IMR-90 (cell line): ENCODE measurements at regions not wholly inside any gene's neighbourhood (a gene's known extent, or its start where the extent isn't known, plus 50 kb on each side); places are given as distances from the start of the nearest gene placed in this dataset.

Source experiments
- ATAC-seq: fragments of 200-7000 bp; cut with Tn5 transposase; 2 replicates; pipeline ENCODE4 v1.9.1; 2020; ENCODE audit warnings: low read depth, mild to moderate bottlenecking, moderate library complexity
- BruUV-seq: library from RNA; stranded (reverse); fragments of 400-500 nt; replicated peaks from 2 replicates; lab custom pipeline; 2021; lab: Mats Ljungman, UMichigan
- CTCF ChIA-PET: fragments of 300-600 bp; formaldehyde crosslinking; extraction: SDS; loops from one replicate; lab custom pipeline; 2021; ENCODE audit warnings: antibody characterized with exemption; lab: Yijun Ruan, JAX
- POLR2A ChIA-PET: fragments of 300-600 bp; sonication (Branson Sonifier 250); formaldehyde crosslinking; loops from one replicate; lab custom pipeline; 2022; ENCODE audit warnings: antibody characterized with exemption; ENCODE audit not compliant: unreplicated experiment; lab: Charles Lee
- DNase-seq: peaks from one replicate; pipeline ENCODE4 v3.0.0; 2013
- H2AFZ ChIP-seq: replicated peaks from 2 replicates; pipeline ENCODE3; 2013; ENCODE audit warnings: low read length, mild to moderate bottlenecking; ENCODE audit not compliant: poor library complexity
- H2AK5ac ChIP-seq: 2 replicates; pipeline ENCODE4 v1.6.1; 2013; ENCODE audit warnings: low read depth, low read length, inconsistent platforms
- H2AK9ac ChIP-seq: replicated peaks from 2 replicates; pipeline ENCODE3; 2013; ENCODE audit warnings: mild to moderate bottlenecking, low read depth, low read length, moderate library complexity; ENCODE audit not compliant: poor library complexity
- H2BK120ac ChIP-seq: 2 replicates; pipeline ENCODE4 v1.6.1; 2013; ENCODE audit warnings: low read depth, low read length, inconsistent platforms
- H2BK15ac ChIP-seq: 3 replicates; pipeline ENCODE4 v1.6.1; 2013; ENCODE audit warnings: low read depth, low read length, inconsistent platforms
- H2BK20ac ChIP-seq: 2 replicates; pipeline ENCODE4 v1.6.1; 2013; ENCODE audit warnings: low read depth, mild to moderate bottlenecking, inconsistent platforms, low read length, moderate library complexity
- H2BK5ac ChIP-seq: 2 replicates; pipeline ENCODE4 v1.6.1; 2013; ENCODE audit warnings: mild to moderate bottlenecking, low read depth, low read length, inconsistent platforms; ENCODE audit not compliant: poor library complexity, severe bottlenecking
- H3K14ac ChIP-seq: replicated peaks from 2 replicates; pipeline ENCODE4 v1.6.1; 2013; ENCODE audit warnings: low read depth, low read length, inconsistent platforms
- H3K18ac ChIP-seq: 2 replicates; pipeline ENCODE4 v1.6.1; 2013; ENCODE audit warnings: low read depth, low read length, control low read depth
- H3K23ac ChIP-seq: 2 replicates; pipeline ENCODE4 v1.6.1; 2013; ENCODE audit warnings: low read depth, low read length, inconsistent platforms
- H3K27ac ChIP-seq: 2 replicates; pipeline ENCODE4 v1.5.1; 2013; ENCODE audit warnings: mild to moderate bottlenecking, control low read depth, low read length; ENCODE audit not compliant: insufficient read depth
- H3K27me3 ChIP-seq: 2 replicates; pipeline ENCODE4 v1.6.1; 2013; ENCODE audit warnings: low read length; ENCODE audit not compliant: control insufficient read depth, insufficient read depth
- H3K36me3 ChIP-seq: 2 replicates; pipeline ENCODE4 v1.6.1; 2013; ENCODE audit warnings: low read length, mixed read lengths; ENCODE audit not compliant: control insufficient read depth, insufficient read depth
- H3K4ac ChIP-seq: 2 replicates; pipeline ENCODE4 v1.6.1; 2013; ENCODE audit warnings: low read depth, low read length, inconsistent platforms
- H3K4me1 ChIP-seq: 2 replicates; pipeline ENCODE4 v1.6.1; 2013; ENCODE audit warnings: low read length, mixed read lengths; ENCODE audit not compliant: control insufficient read depth, insufficient read depth
- H3K4me2 ChIP-seq: 2 replicates; pipeline ENCODE4 v1.6.1; 2013; ENCODE audit warnings: low read depth, mild to moderate bottlenecking, control low read depth, low read length, moderate library complexity
- H3K4me3 ChIP-seq: 2 replicates; pipeline ENCODE4 v1.5.1; 2013; ENCODE audit warnings: low read depth, mild to moderate bottlenecking, control low read depth, low read length, moderate library complexity; ENCODE audit not compliant: insufficient read depth
- H3K56ac ChIP-seq: 2 replicates; pipeline ENCODE4 v1.6.1; 2013; ENCODE audit warnings: low read length, inconsistent platforms; ENCODE audit not compliant: insufficient read depth; ENCODE audit errors: extremely low read depth
- H3K79me1 ChIP-seq, 2 experiments: 2 replicates each; pipeline ENCODE4 v1.6.1; 2013; ENCODE audit warnings: low read length in 2 of 2, inconsistent platforms in 1 of 2, low read depth in 1 of 2
- H3K9ac ChIP-seq: 2 replicates; pipeline ENCODE4 v1.6.1; 2013; ENCODE audit warnings: low read depth, low read length, control low read depth
- H3K9me1 ChIP-seq: 2 replicates; pipeline ENCODE4 v1.6.1; 2013; ENCODE audit warnings: low read length, inconsistent platforms; ENCODE audit not compliant: insufficient read depth
- H3K9me3 ChIP-seq: 2 replicates; pipeline ENCODE4 v1.6.1; 2013; ENCODE audit warnings: low read length; ENCODE audit not compliant: control insufficient read depth, insufficient read depth
- H4K20me1 ChIP-seq: 2 replicates; pipeline ENCODE4 v1.6.1; 2013; ENCODE audit warnings: low read length, inconsistent platforms; ENCODE audit not compliant: insufficient read depth
- H4K5ac ChIP-seq: 2 replicates; pipeline ENCODE4 v1.6.1; 2013; ENCODE audit warnings: mild to moderate bottlenecking, low read depth, low read length, control low read depth
- H4K8ac ChIP-seq, 2 experiments: 2 replicates each; pipeline ENCODE4 v1.6.1; 2013; ENCODE audit warnings: low read depth in 2 of 2, low read length in 2 of 2, control low read depth in 1 of 2, inconsistent platforms in 1 of 2
- H4K91ac ChIP-seq: 2 replicates; pipeline ENCODE4 v1.6.1; 2013; ENCODE audit warnings: low read depth, low read length, inconsistent platforms; ENCODE audit not compliant: insufficient read depth
- USF2 ChIP-seq: fragments of 150-350 bp; IDR thresholded peaks from 2 replicates; pipeline ENCODE4 v1.6.1; 2017; ENCODE audit warnings: mild to moderate bottlenecking, antibody characterized with exemption, low read length, low read depth
- WGBS, 2 experiments: methylation state at CpG; one replicate each; pipeline versions ENCODE4 v1.1.5 to v1.1.7; 2013; ENCODE audit warnings: missing lambda C conversion rate in 2 of 2; ENCODE audit not compliant: insufficient read length in 1 of 2; ENCODE audit errors: extremely low coverage in 2 of 2; 5-methylcytosine and 5-hydroxymethylcytosine counted together
- dilution Hi-C: fragments of 300-500 bp; cut with HindIII; formaldehyde crosslinking; loops from one replicate; pipeline ENCODE4 v1.14.3; 2018; ENCODE audit warnings: low sequenced_read_pairs; ENCODE audit not compliant: unreplicated experiment
- in situ Hi-C: fragments of 300-500 bp; cut with MboI; formaldehyde crosslinking; loops from 3 replicates; pipeline ENCODE4 v1.14.3; 2019; ENCODE audit warnings: low sequenced_read_pairs, inconsistent platforms, mixed read lengths
- intact Hi-C: fragments of 100-400 bp; cut with micrococcal nuclease; formaldehyde crosslinking; loops from 2 replicates; pipeline ENCODE4 v1.10.0; 2022

- intact Hi-C loops = loop anchor here (1.0 kb wide), 1 partner anchor 8 kb away; no protein-coding TSS in a partner anchor
- no peak overlapping the region for H3K9ac ChIP-seq
Observed at GRCh38 chr13:37481885-37482227, 116.7 kb downstream of the POSTN start.

More at GRCh38 chr13:37481885-37482227, 116.7 kb downstream of the POSTN start:
- H3K14ac ChIP-seq = no peak overlapping the region
- no peak overlapping the region for H3K4me3 ChIP-seq
- no peaks in the 10 kb centered on the region for H4K20me1 ChIP-seq
- peak overlapping the region in 1 of 2 experiments; percentile 29; a peak in 1 of 4 replicates for H4K8ac ChIP-seq
- no peaks in the 10 kb centered on the region for H3K27me3 ChIP-seq
- no peak overlapping the region for H2BK120ac ChIP-seq
- ATAC-seq (no peak), DNase-seq (no peak)
- H3K56ac ChIP-seq = no peak overlapping the region
- H3K4me2 ChIP-seq = no peak overlapping the region
- no peaks in the 10 kb centered on the region for H3K9me3 ChIP-seq
- H3K23ac ChIP-seq = no peak overlapping the region
- in situ Hi-C loops = no loop called here
- WGBS, 2 experiments = 29% methylated on average over 1 of the region's 1 CpG; no CpG with 5 or more reads in 1 of the 2 experiments
- no peak overlapping the region for H2BK20ac ChIP-seq
- H3K18ac ChIP-seq = no peak overlapping the region
- H3K4me1 ChIP-seq = peaks cover 3% of the 10 kb centered on the region
- no peak overlapping the region for H3K27ac ChIP-seq
- ChIA-PET POLR2A (no interaction called here), CTCF (interaction anchor here (0.6 kb wide), 1 partner anchor 358 kb away, joined by 3 read pairs; no protein-coding TSS in a partner anchor)
- no TSS peak for BruUV-seq
- no peak overlapping the region for H2BK5ac ChIP-seq
- H4K91ac ChIP-seq = no peak overlapping the region
- no peak overlapping the region for H2BK15ac ChIP-seq
- H2AFZ ChIP-seq = no peak overlapping the region
- H3K36me3 ChIP-seq = no peaks in the 10 kb centered on the region
- no peak overlapping the region for H3K4ac ChIP-seq
- peaks cover 6% of the 10 kb centered on the region; the same call in 1 of the 2 replicates for H3K9me1 ChIP-seq
- no peak overlapping the region for H4K5ac ChIP-seq
- H3K79me1 ChIP-seq = no peaks in the 10 kb centered on the region
- no peak overlapping the region for H2AK9ac ChIP-seq
- H2AK5ac ChIP-seq = no peak overlapping the region
- dilution Hi-C loops = no loop called here
- TF ChIP-seq USF2 = no peak
